ENCODE measurements at regions not wholly inside any gene's neighbourhood (a gene's known extent, or its start where the extent isn't known, plus 50 kb on each side); places are given as distances from the start of the nearest gene placed in this dataset.

- H3K27ac ChIP-seq (ENCODE audit: insufficient read depth, low read length), result no peak overlapping the region
- no peaks in the 10 kb centered on the region for H3K4me1 ChIP-seq (ENCODE audit: control insufficient read depth, extremely low read depth, insufficient read depth, low read length)
- no peaks in the 10 kb centered on the region for H3K36me3 ChIP-seq (ENCODE audit: control insufficient read depth, insufficient read depth, low read length)
- H3K4me2 ChIP-seq (ENCODE audit: extremely low read depth, insufficient read depth, low read length), result no peak overlapping the region
- H3K4me3 ChIP-seq (replicated peaks in 1 of 4; ENCODE audit: control extremely low read depth in 1 of 4, insufficient read depth in 1 of 4, low read depth in 3 of 4, low read length in 4 of 4), result no peak overlapping the region
- no peaks in the 10 kb centered on the region for H3K79me2 ChIP-seq (ENCODE audit: control insufficient read depth, insufficient read depth, low read length)
- H4K20me1 ChIP-seq (ENCODE audit: control insufficient read depth, extremely low read depth, insufficient read depth, low read length), result no peaks in the 10 kb centered on the region
- no peaks in the 10 kb centered on the region for H3K27me3 ChIP-seq (ENCODE audit: control insufficient read depth, insufficient read depth, low read length)
- H3K9ac ChIP-seq (ENCODE audit: insufficient read depth, low read length), result no peak overlapping the region
- DNase-seq (ENCODE audit: low read depth in 2 of 2), result peak in 1 of 2 donors; percentile 64
- TF ChIP-seq EZH2 (IDR thresholded peaks at IDR 0.05; ENCODE audit: low read length, missing control alignments), result no peak
- TF ChIP-seq, protein P1, sequence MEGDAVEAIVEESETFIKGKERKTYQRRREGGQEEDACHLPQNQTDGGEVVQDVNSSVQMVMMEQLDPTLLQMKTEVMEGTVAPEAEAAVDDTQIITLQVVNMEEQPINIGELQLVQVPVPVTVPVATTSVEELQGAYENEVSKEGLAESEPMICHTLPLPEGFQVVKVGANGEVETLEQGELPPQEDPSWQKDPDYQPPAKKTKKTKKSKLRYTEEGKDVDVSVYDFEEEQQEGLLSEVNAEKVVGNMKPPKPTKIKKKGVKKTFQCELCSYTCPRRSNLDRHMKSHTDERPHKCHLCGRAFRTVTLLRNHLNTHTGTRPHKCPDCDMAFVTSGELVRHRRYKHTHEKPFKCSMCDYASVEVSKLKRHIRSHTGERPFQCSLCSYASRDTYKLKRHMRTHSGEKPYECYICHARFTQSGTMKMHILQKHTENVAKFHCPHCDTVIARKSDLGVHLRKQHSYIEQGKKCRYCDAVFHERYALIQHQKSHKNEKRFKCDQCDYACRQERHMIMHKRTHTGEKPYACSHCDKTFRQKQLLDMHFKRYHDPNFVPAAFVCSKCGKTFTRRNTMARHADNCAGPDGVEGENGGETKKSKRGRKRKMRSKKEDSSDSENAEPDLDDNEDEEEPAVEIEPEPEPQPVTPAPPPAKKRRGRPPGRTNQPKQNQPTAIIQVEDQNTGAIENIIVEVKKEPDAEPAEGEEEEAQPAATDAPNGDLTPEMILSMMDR (conservative IDR thresholded peaks at IDR 0.05 in 1 of 2, IDR thresholded peaks at IDR 0.05 in 1 of 2; ENCODE audit: low read depth in 1 of 2, low read length in 2 of 2), result no peak
- no peak overlapping the region for H2AFZ ChIP-seq (ENCODE audit: low read length)
- no peaks in the 10 kb centered on the region for H3K9me3 ChIP-seq (ENCODE audit: control insufficient read depth, insufficient read depth, low read depth, low read length)
Measured at GRCh38 chr4:125041372-125041930, 273.3 kb upstream of the FAT4 start.

GRCh38 chr4:125039550-125039949, 275.2 kb upstream of the FAT4 start:
- Histone ChIP-seq H3K27ac (ENCODE audit: insufficient read depth, low read length) (no peak overlapping the region), H3K4me3 (replicated peaks in 1 of 4; ENCODE audit: control extremely low read depth in 1 of 4, insufficient read depth in 1 of 4, low read depth in 3 of 4, low read length in 4 of 4) (no peak overlapping the region), H3K36me3 (ENCODE audit: control insufficient read depth, insufficient read depth, low read length) (no peaks in the 10 kb centered on the region), H3K27me3 (ENCODE audit: control insufficient read depth, insufficient read depth, low read length) (no peaks in the 10 kb centered on the region), H2AFZ (ENCODE audit: low read length) (no peak overlapping the region), H4K20me1 (ENCODE audit: control insufficient read depth, extremely low read depth, insufficient read depth, low read length) (no peaks in the 10 kb centered on the region), H3K4me1 (ENCODE audit: control insufficient read depth, extremely low read depth, insufficient read depth, low read length) (no peaks in the 10 kb centered on the region), H3K4me2 (ENCODE audit: extremely low read depth, insufficient read depth, low read length) (no peak overlapping the region), H3K9ac (ENCODE audit: insufficient read depth, low read length) (no peak overlapping the region), H3K9me3 (ENCODE audit: control insufficient read depth, insufficient read depth, low read depth, low read length) (no peaks in the 10 kb centered on the region), H3K79me2 (ENCODE audit: control insufficient read depth, insufficient read depth, low read length) (no peaks in the 10 kb centered on the region)
- no peak for DNase-seq (ENCODE audit: low read depth in 2 of 2)
- no peak for TF ChIP-seq EZH2 (IDR thresholded peaks at IDR 0.05; ENCODE audit: low read length, missing control alignments)
- TF ChIP-seq, protein P1 (conservative IDR thresholded peaks at IDR 0.05 in 1 of 2, IDR thresholded peaks at IDR 0.05 in 1 of 2; ENCODE audit: low read depth in 1 of 2, low read length in 2 of 2), result no peak

DNA sequence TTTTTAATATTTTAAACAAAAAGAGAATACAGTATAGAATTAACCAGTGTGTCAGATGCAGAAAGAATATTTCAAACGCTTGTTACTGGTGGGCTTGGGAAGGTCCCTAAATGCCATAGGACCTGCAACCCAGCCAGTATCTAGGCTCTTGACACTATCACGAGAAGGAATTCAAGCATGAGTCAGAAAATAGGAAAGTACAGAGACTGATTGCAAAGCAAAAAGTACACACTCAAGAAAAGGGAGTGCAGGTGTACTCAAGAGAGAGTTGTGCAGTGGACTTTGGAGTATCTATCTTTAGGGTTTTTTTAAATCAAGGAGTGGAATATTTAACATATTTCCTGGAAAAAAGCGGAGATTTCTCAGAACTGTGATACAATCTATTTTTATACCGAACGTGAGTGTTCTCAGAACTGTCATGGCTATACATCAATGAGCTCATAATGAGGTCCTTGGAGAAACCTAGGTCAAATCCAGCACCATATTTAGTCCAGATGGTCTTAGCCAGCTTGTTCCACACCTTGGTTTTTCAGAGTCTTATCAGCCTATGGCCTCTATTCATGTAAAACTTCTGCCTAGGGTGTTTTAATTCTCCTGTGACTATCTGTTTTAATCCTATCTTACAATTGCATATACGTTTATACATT, 291.8 kb upstream of the FAT4 start:
- TF ChIP-seq, protein P1 (conservative IDR thresholded peaks at IDR 0.05 in 1 of 2, IDR thresholded peaks at IDR 0.05 in 1 of 2; ENCODE audit: low read depth in 1 of 2, low read length in 2 of 2), result no peak
- TF ChIP-seq EZH2 (IDR thresholded peaks at IDR 0.05; ENCODE audit: low read length, missing control alignments), result no peak
- Histone ChIP-seq H4K20me1 (ENCODE audit: control insufficient read depth, extremely low read depth, insufficient read depth, low read length) (no peaks in the 10 kb centered on the region), H3K9ac (ENCODE audit: insufficient read depth, low read length) (no peak overlapping the region), H2AFZ (ENCODE audit: low read length) (no peak overlapping the region), H3K4me1 (ENCODE audit: control insufficient read depth, extremely low read depth, insufficient read depth, low read length) (no peaks in the 10 kb centered on the region), H3K79me2 (ENCODE audit: control insufficient read depth, insufficient read depth, low read length) (no peaks in the 10 kb centered on the region), H3K4me2 (ENCODE audit: extremely low read depth, insufficient read depth, low read length) (no peak overlapping the region), H3K27ac (ENCODE audit: insufficient read depth, low read length) (no peak overlapping the region), H3K4me3 (replicated peaks in 1 of 4; ENCODE audit: control extremely low read depth in 1 of 4, insufficient read depth in 1 of 4, low read depth in 3 of 4, low read length in 4 of 4) (no peak overlapping the region), H3K27me3 (ENCODE audit: control insufficient read depth, insufficient read depth, low read length) (no peaks in the 10 kb centered on the region), H3K36me3 (ENCODE audit: control insufficient read depth, insufficient read depth, low read length) (no peaks in the 10 kb centered on the region), H3K9me3 (ENCODE audit: control insufficient read depth, insufficient read depth, low read depth, low read length) (no peaks in the 10 kb centered on the region)
- no peak for DNase-seq (ENCODE audit: low read depth in 2 of 2)

All from fibroblast of lung (primary cell).